OCI-LY3 (cell line): ENCODE measurements at regions not wholly inside any gene's neighbourhood (a gene's known extent, or its start where the extent isn't known, plus 50 kb on each side); places are given as distances from the start of the nearest gene placed in this dataset.

ENCODE experiments used
- EZH2phosphoT487 ChIP-seq: fragments of 200-600 bp; shearing (Covaris generic); IDR thresholded peaks from 2 replicates; pipeline ENCODE4 v1.6.1; 2018; ENCODE audit warnings: antibody characterized with exemption, mixed run types, low read depth
- TF ChIP-seq, protein P1 (sequence below): fragments of 200-600, 300-600 bp; sonication (generic); IDR thresholded peaks from 2 replicates; pipeline ENCODE4 v1.5.1; 2014; ENCODE audit warnings: antibody characterized with exemption, low read length, low read depth

DNA sequence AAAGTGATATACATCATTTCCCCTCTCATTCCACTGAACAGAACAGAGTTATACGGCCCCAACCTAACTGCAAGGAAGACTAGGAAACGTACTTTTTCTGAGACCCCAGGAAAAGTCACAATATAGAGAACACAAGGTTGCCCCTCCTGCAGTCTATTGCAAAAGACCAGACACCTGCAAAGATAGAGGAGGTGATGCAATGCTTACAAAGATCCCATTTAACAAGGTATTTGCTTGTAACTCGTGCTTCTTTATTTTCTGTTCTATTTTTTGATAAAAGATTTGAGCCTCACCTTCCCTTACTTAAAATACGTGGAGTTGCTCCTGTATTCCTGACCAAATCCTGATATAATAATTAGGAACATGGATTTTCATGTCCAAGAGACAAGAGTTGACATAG lies 793.0 kb upstream of the ID2 start:
- TF ChIP-seq, protein P1, sequence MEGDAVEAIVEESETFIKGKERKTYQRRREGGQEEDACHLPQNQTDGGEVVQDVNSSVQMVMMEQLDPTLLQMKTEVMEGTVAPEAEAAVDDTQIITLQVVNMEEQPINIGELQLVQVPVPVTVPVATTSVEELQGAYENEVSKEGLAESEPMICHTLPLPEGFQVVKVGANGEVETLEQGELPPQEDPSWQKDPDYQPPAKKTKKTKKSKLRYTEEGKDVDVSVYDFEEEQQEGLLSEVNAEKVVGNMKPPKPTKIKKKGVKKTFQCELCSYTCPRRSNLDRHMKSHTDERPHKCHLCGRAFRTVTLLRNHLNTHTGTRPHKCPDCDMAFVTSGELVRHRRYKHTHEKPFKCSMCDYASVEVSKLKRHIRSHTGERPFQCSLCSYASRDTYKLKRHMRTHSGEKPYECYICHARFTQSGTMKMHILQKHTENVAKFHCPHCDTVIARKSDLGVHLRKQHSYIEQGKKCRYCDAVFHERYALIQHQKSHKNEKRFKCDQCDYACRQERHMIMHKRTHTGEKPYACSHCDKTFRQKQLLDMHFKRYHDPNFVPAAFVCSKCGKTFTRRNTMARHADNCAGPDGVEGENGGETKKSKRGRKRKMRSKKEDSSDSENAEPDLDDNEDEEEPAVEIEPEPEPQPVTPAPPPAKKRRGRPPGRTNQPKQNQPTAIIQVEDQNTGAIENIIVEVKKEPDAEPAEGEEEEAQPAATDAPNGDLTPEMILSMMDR = no peak
- TF ChIP-seq EZH2phosphoT487 = no peak
